ENCODE measurements at regions not wholly inside any gene's neighbourhood (a gene's known extent, or its start where the extent isn't known, plus 50 kb on each side); places are given as distances from the start of the nearest gene placed in this dataset.

DNA sequence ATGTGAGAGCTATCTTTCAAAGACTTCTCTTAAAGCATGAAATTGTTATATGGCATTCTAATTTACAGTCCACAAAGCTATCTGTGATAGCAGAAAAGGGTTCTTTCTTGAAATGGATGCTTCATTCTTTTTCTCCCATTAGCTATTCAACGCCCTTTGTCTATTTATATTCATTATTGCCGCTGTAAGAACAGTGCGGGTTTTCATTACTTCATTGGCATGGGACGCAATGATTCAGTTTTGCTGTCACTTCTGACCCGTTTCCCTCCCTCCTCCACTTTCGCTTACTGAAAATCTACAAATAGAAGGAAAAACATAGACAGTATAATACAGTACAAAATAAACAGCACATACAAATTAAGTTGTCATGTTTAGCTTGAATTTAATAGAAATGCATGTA is 394.6 kb downstream of the PCDH7 start:
- Histone ChIP-seq H3K4me1 (replicated peaks in 1 of 2) (no peaks in the 10 kb centered on the region), H3K27ac (no peak overlapping the region), H3K36me3 (replicated peaks in 1 of 2) (no peaks in the 10 kb centered on the region), H3K4me3 (no peak overlapping the region), H3K9me3 (replicated peaks in 1 of 3) (no peaks in the 10 kb centered on the region), H3K27me3 (no peaks in the 10 kb centered on the region)
- no peak for TF ChIP-seq POLR2A (IDR thresholded peaks at IDR 0.05)
- TF ChIP-seq, protein P1, sequence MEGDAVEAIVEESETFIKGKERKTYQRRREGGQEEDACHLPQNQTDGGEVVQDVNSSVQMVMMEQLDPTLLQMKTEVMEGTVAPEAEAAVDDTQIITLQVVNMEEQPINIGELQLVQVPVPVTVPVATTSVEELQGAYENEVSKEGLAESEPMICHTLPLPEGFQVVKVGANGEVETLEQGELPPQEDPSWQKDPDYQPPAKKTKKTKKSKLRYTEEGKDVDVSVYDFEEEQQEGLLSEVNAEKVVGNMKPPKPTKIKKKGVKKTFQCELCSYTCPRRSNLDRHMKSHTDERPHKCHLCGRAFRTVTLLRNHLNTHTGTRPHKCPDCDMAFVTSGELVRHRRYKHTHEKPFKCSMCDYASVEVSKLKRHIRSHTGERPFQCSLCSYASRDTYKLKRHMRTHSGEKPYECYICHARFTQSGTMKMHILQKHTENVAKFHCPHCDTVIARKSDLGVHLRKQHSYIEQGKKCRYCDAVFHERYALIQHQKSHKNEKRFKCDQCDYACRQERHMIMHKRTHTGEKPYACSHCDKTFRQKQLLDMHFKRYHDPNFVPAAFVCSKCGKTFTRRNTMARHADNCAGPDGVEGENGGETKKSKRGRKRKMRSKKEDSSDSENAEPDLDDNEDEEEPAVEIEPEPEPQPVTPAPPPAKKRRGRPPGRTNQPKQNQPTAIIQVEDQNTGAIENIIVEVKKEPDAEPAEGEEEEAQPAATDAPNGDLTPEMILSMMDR (IDR thresholded peaks at IDR 0.05) = no peak
- no peak for DNase-seq
- intact Hi-C loops (cut with DNase I) = no loop called here
- WGBS, 4 donors = 77 to 83% (median 79%) methylated on average over 6 of the region's 6 CpGs

DNA sequence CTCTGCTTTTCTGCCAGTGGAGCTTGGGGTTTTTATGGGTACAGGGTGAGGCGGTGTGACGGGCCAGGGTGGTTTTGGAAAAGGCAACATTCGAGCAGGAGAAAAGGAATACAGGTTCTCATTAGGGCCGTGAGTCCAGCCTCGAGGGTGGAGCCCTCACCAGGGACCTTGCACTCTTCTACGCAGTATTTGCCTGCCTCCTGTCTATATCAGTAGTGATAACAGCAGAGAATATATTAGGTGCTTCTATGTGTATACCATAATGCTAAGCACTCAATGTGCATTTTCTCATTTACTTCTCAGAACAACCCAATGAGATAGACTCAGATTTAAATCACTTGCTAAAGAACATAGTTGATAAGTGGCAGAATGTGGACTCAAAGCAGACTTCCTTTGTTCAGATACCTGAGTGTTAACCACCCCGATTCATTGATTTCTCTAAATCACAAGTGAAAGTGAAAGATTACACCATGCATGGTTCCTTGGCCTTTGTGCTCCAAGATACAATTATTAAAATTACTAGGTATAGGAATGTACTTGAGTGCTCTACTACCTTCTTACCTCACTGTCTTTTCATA is 403.9 kb downstream of the PCDH7 start:
- Histone ChIP-seq H3K27ac (no peak overlapping the region), H3K4me1 (replicated peaks in 1 of 2) (no peaks in the 10 kb centered on the region), H3K27me3 (no peaks in the 10 kb centered on the region), H3K36me3 (replicated peaks in 1 of 2) (no peaks in the 10 kb centered on the region), H3K9me3 (replicated peaks in 1 of 3) (no peaks in the 10 kb centered on the region), H3K4me3 (no peak overlapping the region)
- 80 to 94% (median 82%) methylated on average over 7 of the region's 7 CpGs for WGBS, 4 donors
- intact Hi-C loops (cut with DNase I) = no loop called here
- no peak for DNase-seq
- no peak for TF ChIP-seq POLR2A (IDR thresholded peaks at IDR 0.05)
- TF ChIP-seq, protein P1 (IDR thresholded peaks at IDR 0.05) = no peak

DNA sequence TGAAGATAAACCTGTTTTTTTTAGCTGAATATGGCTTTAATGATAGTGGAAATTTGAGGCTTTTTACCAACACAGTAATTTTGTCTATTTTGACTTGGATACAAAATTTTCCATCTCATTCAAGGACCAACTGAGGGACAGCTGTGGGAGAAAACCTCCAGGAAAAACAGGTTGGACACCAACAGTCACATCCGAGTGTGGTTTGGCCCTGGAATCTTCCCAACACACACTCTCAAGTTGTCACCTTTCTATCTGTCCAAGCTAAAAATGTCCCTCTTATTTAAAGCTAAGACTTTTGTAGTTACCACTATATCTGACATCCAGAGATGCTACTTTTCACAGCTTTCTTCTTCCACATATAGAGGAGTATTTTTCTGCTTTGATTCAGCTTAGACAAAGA is 404.9 kb downstream of the PCDH7 start:
- Histone ChIP-seq H3K27me3 (no peaks in the 10 kb centered on the region), H3K4me1 (replicated peaks in 1 of 2) (no peaks in the 10 kb centered on the region), H3K27ac (no peak overlapping the region), H3K4me3 (no peak overlapping the region), H3K36me3 (replicated peaks in 1 of 2) (no peaks in the 10 kb centered on the region), H3K9me3 (replicated peaks in 1 of 3) (no peaks in the 10 kb centered on the region)
- intact Hi-C loops (cut with DNase I) = no loop called here
- 50 to 79% (median 60%) methylated on average over 1 of the region's 1 CpG for WGBS, 4 donors
- DNase-seq = no peak
- no peak for TF ChIP-seq POLR2A (IDR thresholded peaks at IDR 0.05)
- TF ChIP-seq, protein P1 (IDR thresholded peaks at IDR 0.05) = no peak

DNA sequence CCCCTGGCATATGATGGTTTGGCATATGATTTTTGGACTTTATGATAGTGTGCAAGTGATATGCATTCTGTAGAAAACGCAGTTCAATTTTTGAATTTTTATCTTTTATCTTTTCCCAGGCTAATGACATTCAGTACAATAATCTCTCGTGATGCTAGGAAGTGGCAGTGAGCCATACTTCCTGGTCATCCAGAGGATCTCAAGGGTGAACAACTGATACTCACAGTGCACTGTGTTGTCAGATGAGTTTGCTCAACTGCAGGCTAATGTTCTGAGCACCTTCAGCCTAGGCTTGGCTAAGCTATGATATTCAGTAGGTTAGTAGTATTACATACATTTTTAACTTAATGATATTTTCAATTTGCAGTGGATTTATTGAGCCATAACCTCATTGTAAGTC is 405.3 kb downstream of the PCDH7 start:
- H3K36me3 ChIP-seq (replicated peaks in 1 of 2) = no peaks in the 10 kb centered on the region
- no peaks in the 10 kb centered on the region for H3K27me3 ChIP-seq
- H3K27ac ChIP-seq = no peak overlapping the region
- no peak for TF ChIP-seq POLR2A (IDR thresholded peaks at IDR 0.05)
- TF ChIP-seq, protein P1 (IDR thresholded peaks at IDR 0.05) = no peak
- H3K4me3 ChIP-seq = no peak overlapping the region
- no peak for DNase-seq
- no peaks in the 10 kb centered on the region for H3K4me1 ChIP-seq (replicated peaks in 1 of 2)
- 47 to 57% (median 50%) methylated on average over 2 of the region's 2 CpGs for WGBS, 4 donors
- intact Hi-C loops (cut with DNase I) = no loop called here
- no peaks in the 10 kb centered on the region for H3K9me3 ChIP-seq (replicated peaks in 1 of 3)

Data from adrenal gland (tissue), 9 donors.